AML-193 (cell line): ENCODE measurements at regions not wholly inside any gene's neighbourhood (a gene's known extent, or its start where the extent isn't known, plus 50 kb on each side); places are given as distances from the start of the nearest gene placed in this dataset.

Experiments used
- DNase-seq, 2 experiments: peaks; one replicate each; lab custom pipeline; 2025; lab: John Stamatoyannopoulos, UW

- peak; percentile 44 to 55 for DNase-seq
These were observed 70.4 kb upstream of the BACH1 start for GRCh38 chr21:29228306-29228705.

GRCh38 chr21:29230551-29231261, 68.0 kb upstream of the BACH1 start:
- no peak for DNase-seq

GRCh38 chr21:29231756-29232529, 66.8 kb upstream of the BACH1 start:
- no peak for DNase-seq

- no peak for DNase-seq
These were observed 66.0 kb upstream of the BACH1 start for GRCh38 chr21:29232530-29233255.

GRCh38 chr21:29233256-29233546, 65.5 kb upstream of the BACH1 start:
- no peak for DNase-seq

GRCh38 chr21:29233611-29234540, 64.8 kb upstream of the BACH1 start:
- DNase-seq, result no peak

- DNase-seq, result no peak
These were observed 63.0 kb upstream of the BACH1 start for GRCh38 chr21:29235714-29236197.

- DNase-seq, result no peak
These were observed 62.5 kb upstream of the BACH1 start for GRCh38 chr21:29236201-29236600.

- DNase-seq, result no peak
These were observed 61.3 kb upstream of the BACH1 start for GRCh38 chr21:29237110-29238052.

GRCh38 chr21:29238053-29238966, 60.4 kb upstream of the BACH1 start:
- no peak for DNase-seq

- DNase-seq, result peak; percentile 42 to 49
These were observed 59.8 kb upstream of the BACH1 start for GRCh38 chr21:29238967-29239290.

- DNase-seq, result no peak
These were observed 58.6 kb upstream of the BACH1 start for GRCh38 chr21:29240136-29240535.

- DNase-seq, result no peak
These were observed 56.5 kb upstream of the BACH1 start for GRCh38 chr21:29242201-29242600.

GRCh38 chr21:29243188-29243587, 55.5 kb upstream of the BACH1 start:
- no peak for DNase-seq

GRCh38 chr21:29245104-29245643, 53.5 kb upstream of the BACH1 start:
- DNase-seq, result no peak

- no peak for DNase-seq
These were observed 52.9 kb upstream of the BACH1 start for GRCh38 chr21:29245863-29246262.

- no peak for DNase-seq
These were observed 52.1 kb upstream of the BACH1 start for GRCh38 chr21:29246614-29247013.

- peak; percentile 66 to 76 for DNase-seq
These were observed 50.6 kb upstream of the BACH1 start for GRCh38 chr21:29248124-29248523.
